Psoas muscle (tissue), 7 donors: ENCODE measurements at regions not wholly inside any gene's neighbourhood (a gene's known extent, or its start where the extent isn't known, plus 50 kb on each side); places are given as distances from the start of the nearest gene placed in this dataset.

Experiments used
- ATAC-seq, 4 donors: fragments of 200-7000 bp; cut with Tn5 transposase; one replicate each; pipeline ENCODE4 v1.9.1; 2020; ENCODE audit warnings: moderate library complexity in 3 of 4, mild to moderate bottlenecking in 2 of 4
- DNase-seq, 2 donors: peaks; one replicate each; pipeline ENCODE4 v3.0.0-alpha.2; 2020
- H3K27ac ChIP-seq: fragments of 200-600 bp; one replicate; pipeline ENCODE4 v1.8.0; 2022
- H3K27me3 ChIP-seq, 3 donors: fragments of 200-600 bp in 1 of 3; one replicate each; pipeline versions ENCODE4 v1.6.1 to v1.8.0; 2013 to 2022; ENCODE audit warnings: low read length in 2 of 3, mild to moderate bottlenecking in 2 of 3, moderate library complexity in 1 of 3; ENCODE audit not compliant: insufficient read depth in 3 of 3
- H3K36me3 ChIP-seq, 2 donors: fragments of 200-600 bp in 1 of 2; one replicate each; pipeline versions ENCODE4 v1.6.1 to v1.8.0; 2013 to 2022; ENCODE audit warnings: low read depth in 1 of 2, mild to moderate bottlenecking in 1 of 2, moderate library complexity in 1 of 2; ENCODE audit not compliant: insufficient read depth in 1 of 2
- H3K4me1 ChIP-seq: fragments of 200-600 bp; one replicate; pipeline ENCODE4 v1.8.0; 2022
- H3K4me3 ChIP-seq: fragments of 200-600 bp; one replicate; pipeline ENCODE4 v1.8.0; 2022; ENCODE audit warnings: mild to moderate bottlenecking
- H3K9me3 ChIP-seq: fragments of 200-600 bp; one replicate; pipeline ENCODE4 v1.8.0; 2022
- CTCF ChIP-seq: fragments of 200-600 bp; IDR thresholded peaks from one replicate; pipeline ENCODE4 v1.8.0; 2022; ENCODE audit warnings: antibody characterized with exemption
- WGBS, 3 donors: extraction: QIAGEN DNeasy Blood & Tissue Kit; methylation state at CpG; one replicate each; pipeline versions ENCODE4 v1.1.6 to v1.1.7; 2013; 5-methylcytosine and 5-hydroxymethylcytosine counted together
- intact Hi-C, 2 donors: fragments of 100-400 bp; cut with DNase I; formaldehyde crosslinking; loops; one replicate each; pipeline versions ENCODE4 v1.11.0 to v1.14.2; 2022
- donor health status: healthy with polysubstance abuse.
- donor health status: DM: no; HTN: no; CAD: no; lungs with moderate emphysema.
- donor health status: Bipolar disorder and iron deficiency.
- donor health status: healthy.
- donor health status: DM: yes; HTN: yes; CAD: no.
- donor health status: DM: no; HTN: no; CAD: no.
- donor health status: DM: yes; HTN: yes; CAD: no.

GRCh38 chr13:104895521-104895920, 1639.9 kb downstream of the EFNB2 start:
- TF ChIP-seq CTCF: no peak
- Histone ChIP-seq H3K4me1 (no peaks in the 10 kb centered on the region), H3K9me3 (no peaks in the 10 kb centered on the region), H3K36me3 (no peaks in the 10 kb centered on the region), H3K4me3 (no peak overlapping the region), H3K27me3 (no peaks in the 10 kb centered on the region), H3K27ac (no peak overlapping the region)
- no peak for ATAC-seq
- intact Hi-C loops: no loop called here
- no peak for DNase-seq
- 7 to 10% (median 7%) methylated on average over 1 of the region's 1 CpG for WGBS, 3 donors

- H3K36me3 ChIP-seq: no peaks in the 10 kb centered on the region
- 57 to 68% (median 62%) methylated on average over 2 of the region's 2 CpGs for WGBS, 3 donors
- intact Hi-C loops: no loop called here
- TF ChIP-seq CTCF: no peak
- no peak overlapping the region for H3K4me3 ChIP-seq
- ATAC-seq (no peak), DNase-seq (no peak)
- H3K9me3 ChIP-seq: no peaks in the 10 kb centered on the region
- H3K4me1 ChIP-seq: no peaks in the 10 kb centered on the region
- H3K27me3 ChIP-seq: no peaks in the 10 kb centered on the region
- no peak overlapping the region for H3K27ac ChIP-seq
Measured at GRCh38 chr13:104875038-104875754, 1660.3 kb downstream of the EFNB2 start.

- DNase-seq (no peak), ATAC-seq (no peak)
- Histone ChIP-seq H3K27me3 (no peaks in the 10 kb centered on the region), H3K4me1 (no peaks in the 10 kb centered on the region), H3K36me3 (no peaks in the 10 kb centered on the region), H3K27ac (no peak overlapping the region), H3K9me3 (no peaks in the 10 kb centered on the region), H3K4me3 (no peak overlapping the region)
- TF ChIP-seq CTCF: no peak
- 67 to 81% (median 70%) methylated on average over 4 of the region's 4 CpGs for WGBS, 3 donors
- intact Hi-C loops: no loop called here
Measured at GRCh38 chr13:104872153-104872552, 1663.3 kb downstream of the EFNB2 start.

GRCh38 chr13:104871456-104871855, 1664.0 kb downstream of the EFNB2 start:
- no peaks in the 10 kb centered on the region for H3K36me3 ChIP-seq
- no peaks in the 10 kb centered on the region for H3K9me3 ChIP-seq
- DNase-seq: no peak
- no peak overlapping the region for H3K4me3 ChIP-seq
- ATAC-seq: no peak
- intact Hi-C loops: no loop called here
- H3K27me3 ChIP-seq: no peaks in the 10 kb centered on the region
- 95% methylated on average over 3 of the region's 3 CpGs for WGBS, 3 donors
- TF ChIP-seq CTCF: no peak
- H3K4me1 ChIP-seq: no peaks in the 10 kb centered on the region
- H3K27ac ChIP-seq: no peak overlapping the region

GRCh38 chr13:104869501-104869900, 1666.0 kb downstream of the EFNB2 start:
- Histone ChIP-seq H3K9me3 (no peaks in the 10 kb centered on the region), H3K27me3 (no peaks in the 10 kb centered on the region), H3K36me3 (no peaks in the 10 kb centered on the region), H3K27ac (no peak overlapping the region), H3K4me3 (no peak overlapping the region), H3K4me1 (no peaks in the 10 kb centered on the region)
- ATAC-seq: no peak
- intact Hi-C loops: no loop called here
- DNase-seq: no peak
- no peak for TF ChIP-seq CTCF
